Activated CD4-positive, alpha-beta T cell treated with anti-CD3 and anti-CD28 coated beads, Interleukin-2, amount 50 U/mL, for 1 hour (primary cell): ENCODE measurements at regions not wholly inside any gene's neighbourhood (a gene's known extent, or its start where the extent isn't known, plus 50 kb on each side); places are given as distances from the start of the nearest gene placed in this dataset.

Experiments used
- DNase-seq: peaks from one replicate; pipeline ENCODE4 v3.0.0-alpha.2; 2020

- DNase-seq, result no peak
Observed at GRCh38 chr16:86287664-86288201, 222.6 kb upstream of the FOXF1 start.

- DNase-seq, result no peak
Observed at GRCh38 chr16:86288716-86289294, 221.5 kb upstream of the FOXF1 start.

- no peak for DNase-seq
Observed at GRCh38 chr16:86289304-86289703, 221.0 kb upstream of the FOXF1 start.

- no peak for DNase-seq
Observed at GRCh38 chr16:86289907-86290306, 220.4 kb upstream of the FOXF1 start.

- no peak for DNase-seq
Observed at GRCh38 chr16:86291491-86291890, 218.8 kb upstream of the FOXF1 start.

- DNase-seq, result no peak
Observed at GRCh38 chr16:86292171-86292775, 218.1 kb upstream of the FOXF1 start.

GRCh38 chr16:86292942-86293341 is 217.4 kb upstream of the FOXF1 start:
- no peak for DNase-seq

- no peak for DNase-seq
Observed at GRCh38 chr16:86293906-86294305, 216.4 kb upstream of the FOXF1 start.

- no peak for DNase-seq
Observed at GRCh38 chr16:86294535-86295196, 215.7 kb upstream of the FOXF1 start.

GRCh38 chr16:86296256-86296655 is 214.1 kb upstream of the FOXF1 start:
- DNase-seq, result no peak

GRCh38 chr16:86297391-86297790 is 212.9 kb upstream of the FOXF1 start:
- no peak for DNase-seq

- DNase-seq, result no peak
Observed at GRCh38 chr16:86297866-86298757, 212.2 kb upstream of the FOXF1 start.

- DNase-seq, result no peak
Observed at GRCh38 chr16:86298758-86299134, 211.6 kb upstream of the FOXF1 start.

GRCh38 chr16:86299882-86300610 is 210.3 kb upstream of the FOXF1 start:
- DNase-seq, result no peak

- DNase-seq, result no peak
Observed at GRCh38 chr16:86300746-86301481, 209.4 kb upstream of the FOXF1 start.

GRCh38 chr16:86302421-86303109 is 207.8 kb upstream of the FOXF1 start:
- no peak for DNase-seq

- no peak for DNase-seq
Observed at GRCh38 chr16:86303787-86304678, 206.3 kb upstream of the FOXF1 start.

- no peak for DNase-seq
Observed at GRCh38 chr16:86304868-86305267, 205.5 kb upstream of the FOXF1 start.

- DNase-seq, result no peak
Observed at GRCh38 chr16:86305440-86305839, 204.9 kb upstream of the FOXF1 start.

GRCh38 chr16:86306011-86306644 is 204.2 kb upstream of the FOXF1 start:
- no peak for DNase-seq
